IPS-18a (cell line): ENCODE measurements at regions not wholly inside any gene's neighbourhood (a gene's known extent, or its start where the extent isn't known, plus 50 kb on each side); places are given as distances from the start of the nearest gene placed in this dataset.

Source experiments
- H3K27ac ChIP-seq: one replicate; pipeline ENCODE4 v1.5.1; 2013; ENCODE audit warnings: low read length
- H3K27me3 ChIP-seq: one replicate; pipeline ENCODE4 v1.6.1; 2013; ENCODE audit warnings: mild to moderate bottlenecking, low read length; ENCODE audit not compliant: control insufficient read depth, insufficient read depth
- H3K36me3 ChIP-seq: one replicate; pipeline ENCODE4 v1.6.1; 2013; ENCODE audit warnings: low read depth, low read length; ENCODE audit not compliant: control insufficient read depth
- H3K4me1 ChIP-seq: one replicate; pipeline ENCODE4 v1.6.1; 2013; ENCODE audit warnings: low read depth, low read length; ENCODE audit not compliant: control insufficient read depth
- H3K4me3 ChIP-seq: one replicate; pipeline ENCODE4 v1.5.1; 2013; ENCODE audit warnings: low read length
- H3K9ac ChIP-seq: one replicate; pipeline ENCODE4 v1.6.1; 2013; ENCODE audit warnings: mild to moderate bottlenecking, low read length, moderate library complexity
- H3K9me3 ChIP-seq: one replicate; pipeline ENCODE4 v1.6.1; 2013; ENCODE audit warnings: low read depth, low read length; ENCODE audit not compliant: control insufficient read depth

DNA sequence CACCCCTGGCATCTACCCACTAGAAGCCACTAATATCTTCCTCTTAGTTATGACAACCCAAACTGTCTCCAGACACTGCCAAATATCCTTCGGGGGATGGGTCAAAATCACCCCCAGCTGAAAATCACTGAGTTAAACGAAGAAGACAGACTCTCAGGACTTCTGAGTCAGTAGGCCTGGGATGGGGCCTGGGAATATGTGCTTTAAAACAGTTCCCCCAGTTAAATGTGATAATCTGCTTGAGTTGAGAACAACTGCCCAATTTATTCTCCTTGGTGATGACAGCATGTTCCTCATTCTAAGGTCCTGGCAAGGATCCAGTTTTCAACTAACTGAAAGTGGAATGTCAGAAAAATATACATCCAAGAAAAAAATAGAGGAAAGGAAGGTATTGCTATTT is 52.4 kb downstream of the CBLL2 start:
- peaks cover 5% of the 10 kb centered on the region for H3K9me3 ChIP-seq

DNA sequence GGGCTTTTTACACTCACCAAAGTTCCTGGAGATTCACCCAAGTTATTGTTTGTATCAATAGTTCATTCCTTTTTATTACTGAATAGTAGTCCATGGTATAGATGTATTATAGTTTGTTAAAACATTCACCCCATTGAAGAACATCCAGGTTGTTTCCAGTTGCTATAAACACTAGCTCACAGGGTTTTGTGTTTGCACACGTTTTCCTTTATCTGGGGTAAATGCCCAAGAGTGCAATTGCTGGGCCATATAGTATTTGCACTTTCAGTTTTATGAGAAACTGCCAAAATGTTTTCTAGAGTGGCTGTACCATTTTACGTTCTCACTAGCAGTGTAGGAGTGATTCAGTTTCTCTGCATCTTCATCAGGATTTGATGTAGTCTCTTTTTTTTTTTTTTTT is 57.1 kb downstream of the CBLL2 start:
- Histone ChIP-seq H3K27ac (no peak overlapping the region), H3K4me1 (no peaks in the 10 kb centered on the region), H3K4me3 (no peak overlapping the region), H3K9ac (no peak overlapping the region), H3K36me3 (no peaks in the 10 kb centered on the region), H3K9me3 (peaks cover 12% of the 10 kb centered on the region), H3K27me3 (no peaks in the 10 kb centered on the region)

More for the DNA sequence above, 52.4 kb downstream of the CBLL2 start:
- no peak overlapping the region for H3K27ac ChIP-seq
- H3K27me3 ChIP-seq = no peaks in the 10 kb centered on the region
- no peak overlapping the region for H3K4me3 ChIP-seq
- H3K4me1 ChIP-seq = no peaks in the 10 kb centered on the region
- no peak overlapping the region for H3K9ac ChIP-seq
- H3K36me3 ChIP-seq = no peaks in the 10 kb centered on the region

- Histone ChIP-seq H3K9me3 (peaks cover 18% of the 10 kb centered on the region), H3K27me3 (no peaks in the 10 kb centered on the region), H3K4me3 (no peak overlapping the region), H3K4me1 (no peaks in the 10 kb centered on the region), H3K36me3 (no peaks in the 10 kb centered on the region), H3K27ac (no peak overlapping the region), H3K9ac (no peak overlapping the region)
Observed at GRCh38 chrX:22338740-22339139, 66.0 kb downstream of the CBLL2 start.

DNA sequence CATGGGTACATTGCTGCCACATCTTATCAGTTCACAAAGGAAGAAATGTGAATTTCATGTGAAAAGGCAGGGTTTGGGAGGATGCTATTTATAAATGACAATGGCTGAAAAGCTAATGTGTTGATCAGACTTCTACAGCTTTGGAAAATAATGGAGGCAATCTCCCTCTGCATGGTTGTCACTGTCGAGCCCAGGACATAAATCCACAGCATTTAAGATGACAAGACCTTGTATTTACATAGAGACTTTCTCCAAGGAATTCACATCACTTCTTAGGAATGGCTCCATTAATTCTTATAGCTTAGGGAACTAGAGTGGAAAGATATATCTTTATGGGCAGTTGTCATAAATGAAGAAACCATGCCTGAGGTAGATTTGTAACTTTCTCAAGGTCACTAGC is 66.7 kb downstream of the CBLL2 start:
- Histone ChIP-seq H3K4me1 (no peaks in the 10 kb centered on the region), H3K4me3 (no peak overlapping the region), H3K27ac (no peak overlapping the region), H3K27me3 (no peaks in the 10 kb centered on the region), H3K9me3 (peaks cover 19% of the 10 kb centered on the region), H3K9ac (no peak overlapping the region), H3K36me3 (no peaks in the 10 kb centered on the region)

DNA sequence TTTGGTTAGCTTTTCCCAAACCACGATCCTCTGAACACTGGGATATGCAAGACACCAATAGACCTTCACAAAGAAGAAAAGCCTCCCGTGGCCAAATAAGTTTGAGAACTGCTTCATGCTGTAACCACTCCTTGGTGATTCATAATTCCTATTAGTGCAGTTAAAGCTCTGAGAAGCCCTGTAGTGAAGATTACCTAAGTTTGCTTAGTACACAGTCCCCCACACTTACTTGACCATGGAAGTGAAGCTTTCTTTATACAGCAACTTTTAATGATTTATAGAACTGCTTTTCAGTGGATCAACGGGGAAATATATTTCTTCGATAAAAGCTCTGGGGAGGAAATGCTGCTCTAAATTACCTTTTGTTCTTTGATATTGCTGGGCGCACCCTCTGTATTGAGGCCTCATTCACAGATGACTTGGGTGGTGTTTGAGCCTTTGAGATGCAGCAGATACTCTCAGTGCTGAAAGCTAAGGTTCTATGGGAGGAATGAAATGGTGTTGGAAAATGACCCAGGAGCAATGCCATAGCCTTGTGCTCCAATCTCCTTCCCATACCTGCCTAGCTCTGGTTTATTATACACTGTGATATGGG is 67.4 kb downstream of the CBLL2 start:
- no peaks in the 10 kb centered on the region for H3K27me3 ChIP-seq

DNA sequence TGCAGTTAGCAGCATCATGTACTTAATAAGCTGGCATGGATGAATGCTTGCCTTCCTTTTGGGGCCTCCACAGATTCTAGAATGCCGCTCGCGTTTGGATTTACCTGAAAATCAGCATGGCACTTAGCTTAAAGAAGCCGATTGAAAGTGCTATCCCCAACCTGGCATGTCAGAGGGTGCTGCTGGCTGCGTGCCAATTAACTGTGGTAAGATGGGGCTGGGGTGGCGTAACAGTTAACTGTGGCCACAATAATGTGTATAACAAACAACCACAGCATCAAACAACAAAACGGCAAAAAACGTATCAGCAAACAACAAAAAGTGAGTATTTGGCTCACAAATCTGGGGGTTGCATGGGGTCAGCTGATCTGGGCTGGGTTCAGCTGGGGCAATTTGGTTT is 70.5 kb downstream of the CBLL2 start:
- peaks cover 6% of the 10 kb centered on the region for H3K9me3 ChIP-seq
- no peak overlapping the region for H3K9ac ChIP-seq
- H3K4me3 ChIP-seq = no peak overlapping the region
- H3K36me3 ChIP-seq = no peaks in the 10 kb centered on the region
- no peaks in the 10 kb centered on the region for H3K4me1 ChIP-seq
- no peak overlapping the region for H3K27ac ChIP-seq
- no peaks in the 10 kb centered on the region for H3K27me3 ChIP-seq

More for the DNA sequence above, 67.4 kb downstream of the CBLL2 start:
- Histone ChIP-seq H3K4me3 (no peak overlapping the region), H3K27ac (no peak overlapping the region), H3K9ac (no peak overlapping the region), H3K4me1 (no peaks in the 10 kb centered on the region), H3K36me3 (no peaks in the 10 kb centered on the region), H3K9me3 (peaks cover 16% of the 10 kb centered on the region)

DNA sequence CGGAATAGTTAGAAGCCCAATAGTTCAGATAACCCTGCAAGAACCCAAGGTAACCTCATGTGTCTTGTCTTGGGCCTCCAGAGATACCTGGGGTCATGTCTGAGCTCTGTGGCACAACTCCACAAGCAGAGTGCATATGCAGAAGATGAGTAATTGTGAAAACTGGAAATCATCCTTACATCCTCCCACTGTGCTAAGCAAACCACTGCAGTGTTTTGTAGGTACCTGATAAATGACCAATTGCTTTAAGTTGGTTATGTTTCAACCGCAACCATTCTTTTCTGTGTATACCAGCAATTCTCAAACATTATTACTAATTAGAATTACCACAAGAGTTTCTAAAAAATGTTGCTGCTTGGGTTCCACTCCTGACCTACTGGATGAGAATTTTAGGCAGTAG is 73.2 kb downstream of the CBLL2 start:
- no peaks in the 10 kb centered on the region for H3K4me1 ChIP-seq
- H3K27ac ChIP-seq = no peak overlapping the region
- no peak overlapping the region for H3K4me3 ChIP-seq
- H3K9ac ChIP-seq = no peak overlapping the region
- H3K9me3 ChIP-seq = peaks cover 16% of the 10 kb centered on the region
- H3K36me3 ChIP-seq = no peaks in the 10 kb centered on the region
- no peaks in the 10 kb centered on the region for H3K27me3 ChIP-seq

GRCh38 chrX:22347491-22347890 is 74.8 kb downstream of the CBLL2 start:
- no peak overlapping the region for H3K27ac ChIP-seq
- no peaks in the 10 kb centered on the region for H3K36me3 ChIP-seq
- H3K9me3 ChIP-seq = peaks cover 16% of the 10 kb centered on the region
- H3K9ac ChIP-seq = no peak overlapping the region
- no peak overlapping the region for H3K4me3 ChIP-seq
- H3K4me1 ChIP-seq = no peaks in the 10 kb centered on the region
- H3K27me3 ChIP-seq = no peaks in the 10 kb centered on the region

DNA sequence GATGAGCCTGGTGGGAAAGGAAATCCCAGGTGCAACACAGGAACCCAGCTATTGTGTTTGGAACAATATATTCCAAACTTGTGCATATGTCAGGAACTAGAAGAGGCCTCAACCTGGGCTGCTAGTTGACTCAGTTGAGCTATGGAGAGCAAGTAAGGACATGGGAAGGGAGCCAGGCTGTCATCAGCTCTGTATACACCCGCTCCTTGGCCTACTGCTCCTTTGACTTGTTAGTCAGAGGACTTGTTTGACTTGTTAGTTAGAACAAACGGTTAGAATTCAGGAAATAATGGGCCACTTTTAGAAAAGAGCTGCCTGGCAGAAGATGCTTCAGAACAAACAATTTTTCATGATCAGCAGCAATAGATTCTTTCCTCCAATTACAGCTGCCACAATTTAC is 76.4 kb downstream of the CBLL2 start:
- no peak overlapping the region for H3K9ac ChIP-seq
- peaks cover 7% of the 10 kb centered on the region for H3K4me1 ChIP-seq
- no peak overlapping the region for H3K27ac ChIP-seq
- no peaks in the 10 kb centered on the region for H3K27me3 ChIP-seq
- no peaks in the 10 kb centered on the region for H3K36me3 ChIP-seq
- peaks cover 21% of the 10 kb centered on the region for H3K9me3 ChIP-seq
- H3K4me3 ChIP-seq = no peak overlapping the region

DNA sequence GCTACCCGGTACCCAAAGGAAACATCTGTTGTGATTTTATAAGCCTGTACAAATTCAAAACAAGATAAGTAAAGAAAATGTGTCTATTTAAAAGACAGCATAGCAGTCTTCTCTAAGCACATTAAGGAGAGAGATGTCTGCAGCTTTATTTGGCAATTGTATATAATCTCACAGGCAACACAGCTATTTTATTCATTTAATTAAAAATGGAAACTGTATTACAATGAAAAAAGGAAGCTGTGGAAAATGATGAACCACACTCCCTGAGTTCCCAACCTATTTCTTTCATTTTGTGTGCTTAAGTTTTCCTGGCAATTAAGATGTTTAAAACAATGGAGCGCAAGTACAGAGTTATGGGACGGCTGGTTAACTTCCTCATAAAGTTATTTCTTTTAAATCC is 78.4 kb downstream of the CBLL2 start:
- Histone ChIP-seq H3K27ac (no peak overlapping the region), H3K36me3 (no peaks in the 10 kb centered on the region), H3K9me3 (peaks cover 15% of the 10 kb centered on the region), H3K27me3 (no peaks in the 10 kb centered on the region), H3K9ac (no peak overlapping the region), H3K4me3 (no peak overlapping the region), H3K4me1 (peaks cover 7% of the 10 kb centered on the region)

- peaks cover 15% of the 10 kb centered on the region for H3K9me3 ChIP-seq
- H3K9ac ChIP-seq = no peak overlapping the region
- H3K4me1 ChIP-seq = peaks cover 7% of the 10 kb centered on the region
- no peak overlapping the region for H3K27ac ChIP-seq
- no peaks in the 10 kb centered on the region for H3K27me3 ChIP-seq
- H3K36me3 ChIP-seq = no peaks in the 10 kb centered on the region
- H3K4me3 ChIP-seq = no peak overlapping the region
Observed at GRCh38 chrX:22351966-22352365, 79.3 kb downstream of the CBLL2 start.

DNA sequence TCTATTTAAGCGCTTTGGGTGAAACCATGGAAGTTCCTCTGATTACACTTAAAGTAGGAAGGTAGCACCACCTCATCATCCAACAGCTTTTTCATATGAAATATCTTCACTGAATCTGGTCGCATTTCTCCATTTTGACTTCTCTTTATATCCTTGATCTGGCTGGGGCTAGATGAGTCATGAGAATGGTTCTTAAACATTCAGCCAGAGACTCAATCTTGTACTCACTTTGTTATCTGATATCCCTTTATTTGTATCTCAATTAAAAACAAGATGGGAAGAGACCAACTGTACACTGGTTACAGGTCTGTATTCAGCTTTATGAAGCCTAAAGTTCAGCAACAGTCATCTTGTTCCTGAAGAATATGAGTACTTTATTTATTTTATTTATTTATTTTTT is 84.9 kb downstream of the CBLL2 start:
- H3K36me3 ChIP-seq = no peaks in the 10 kb centered on the region
- H3K4me3 ChIP-seq = no peak overlapping the region
- no peak overlapping the region for H3K9ac ChIP-seq
- peaks cover 11% of the 10 kb centered on the region for H3K9me3 ChIP-seq
- H3K27me3 ChIP-seq = no peaks in the 10 kb centered on the region
- peaks cover 7% of the 10 kb centered on the region for H3K4me1 ChIP-seq
- H3K27ac ChIP-seq = no peak overlapping the region
